BE2C (cell line): ENCODE measurements at regions not wholly inside any gene's neighbourhood (a gene's known extent, or its start where the extent isn't known, plus 50 kb on each side); places are given as distances from the start of the nearest gene placed in this dataset.

Experiments
- DNase-seq: peaks from one replicate; pipeline ENCODE4 v3.0.0-alpha.2; 2020
- H3K27me3 ChIP-seq: fragments of 250-450 bp; sonication (Bioruptor Pico); 2 replicates; pipeline ENCODE4 v1.5.1; 2020; ENCODE audit warnings: mild to moderate bottlenecking
- H3K36me3 ChIP-seq: fragments of 250-450 bp; sonication (Bioruptor Pico); 2 replicates; pipeline ENCODE4 v1.5.1; 2020; ENCODE audit warnings: mild to moderate bottlenecking
- H3K4me1 ChIP-seq: fragments of 250-450 bp; sonication (Bioruptor Pico); 2 replicates; pipeline ENCODE4 v1.5.1; 2020
- H3K4me3 ChIP-seq: 2 replicates; pipeline ENCODE4 v1.5.1; 2011; ENCODE audit warnings: low read depth, low read length
- H3K9me3 ChIP-seq: fragments of 250-450 bp; sonication (Bioruptor Pico); 2 replicates; pipeline ENCODE4 v1.5.1; 2020
- TF ChIP-seq, protein P1 (sequence below): IDR thresholded peaks from 2 replicates; pipeline ENCODE4 v1.5.1; 2012; ENCODE audit warnings: mild to moderate bottlenecking, low read depth, low read length

DNA sequence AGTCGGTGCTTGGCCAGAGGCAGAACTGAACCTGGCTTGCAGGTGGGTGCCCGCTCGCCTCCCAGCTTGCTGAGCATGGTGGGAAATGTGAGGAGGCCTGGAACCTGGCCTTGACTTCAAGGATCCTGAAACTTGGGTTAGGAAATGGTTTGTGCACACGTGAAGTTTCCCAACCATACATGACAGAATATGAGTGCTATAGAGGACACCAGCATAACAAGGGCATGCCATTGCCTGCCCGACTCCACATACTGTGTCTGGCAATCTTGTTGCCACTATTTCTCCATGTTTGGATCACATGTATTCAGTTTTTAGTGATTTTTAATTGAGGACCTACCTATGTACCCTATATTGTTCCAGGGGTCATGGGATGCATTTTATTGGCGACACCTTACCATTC lies 177.6 kb upstream of the ANKRD55 start:
- TF ChIP-seq, protein P1, sequence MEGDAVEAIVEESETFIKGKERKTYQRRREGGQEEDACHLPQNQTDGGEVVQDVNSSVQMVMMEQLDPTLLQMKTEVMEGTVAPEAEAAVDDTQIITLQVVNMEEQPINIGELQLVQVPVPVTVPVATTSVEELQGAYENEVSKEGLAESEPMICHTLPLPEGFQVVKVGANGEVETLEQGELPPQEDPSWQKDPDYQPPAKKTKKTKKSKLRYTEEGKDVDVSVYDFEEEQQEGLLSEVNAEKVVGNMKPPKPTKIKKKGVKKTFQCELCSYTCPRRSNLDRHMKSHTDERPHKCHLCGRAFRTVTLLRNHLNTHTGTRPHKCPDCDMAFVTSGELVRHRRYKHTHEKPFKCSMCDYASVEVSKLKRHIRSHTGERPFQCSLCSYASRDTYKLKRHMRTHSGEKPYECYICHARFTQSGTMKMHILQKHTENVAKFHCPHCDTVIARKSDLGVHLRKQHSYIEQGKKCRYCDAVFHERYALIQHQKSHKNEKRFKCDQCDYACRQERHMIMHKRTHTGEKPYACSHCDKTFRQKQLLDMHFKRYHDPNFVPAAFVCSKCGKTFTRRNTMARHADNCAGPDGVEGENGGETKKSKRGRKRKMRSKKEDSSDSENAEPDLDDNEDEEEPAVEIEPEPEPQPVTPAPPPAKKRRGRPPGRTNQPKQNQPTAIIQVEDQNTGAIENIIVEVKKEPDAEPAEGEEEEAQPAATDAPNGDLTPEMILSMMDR, result no peak
- Histone ChIP-seq H3K27me3 (no peaks in the 10 kb centered on the region), H3K9me3 (no peaks in the 10 kb centered on the region), H3K4me1 (peaks cover 12% of the 10 kb centered on the region), H3K4me3 (no peak overlapping the region), H3K36me3 (no peaks in the 10 kb centered on the region)
- no peak for DNase-seq

DNA sequence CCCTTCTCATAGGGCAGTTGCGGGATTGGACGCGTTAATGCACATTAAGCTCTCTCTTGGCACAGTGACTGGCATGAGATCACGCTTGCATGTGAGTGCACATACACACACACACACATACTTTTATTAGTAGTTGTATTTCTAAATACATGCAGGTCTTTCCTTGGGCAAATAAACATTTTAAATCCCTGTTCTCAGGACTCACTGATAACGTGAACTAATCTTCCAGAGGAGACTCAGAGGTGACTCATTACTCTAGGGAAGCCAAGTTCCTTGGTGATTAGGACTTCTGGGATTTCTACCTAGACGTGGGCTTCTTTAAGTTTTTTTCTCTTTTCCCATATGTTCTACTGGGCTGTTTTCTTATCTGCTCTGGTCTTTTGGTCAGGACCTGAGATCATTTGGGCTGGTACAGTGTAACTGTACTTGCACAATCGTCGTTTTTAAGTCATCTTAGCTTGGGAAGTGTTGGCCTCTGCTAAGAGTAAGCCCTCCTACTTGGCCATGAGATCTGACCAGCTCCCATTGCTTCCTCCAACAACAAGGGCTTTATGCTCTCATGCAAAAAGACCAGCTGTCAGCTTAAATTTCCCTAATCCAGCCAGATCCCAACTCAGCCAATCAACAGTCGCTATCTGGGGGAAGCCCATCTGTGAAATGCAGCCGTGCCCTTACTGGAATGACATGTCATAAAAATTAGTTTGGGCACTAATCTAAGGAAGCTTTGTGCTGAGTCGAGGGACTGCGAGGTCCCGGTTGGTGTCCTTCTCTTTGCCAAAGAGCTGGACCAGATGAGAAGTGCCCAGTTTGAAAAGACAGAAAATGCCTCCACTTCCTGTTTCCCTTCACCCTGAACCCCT lies 176.4 kb upstream of the ANKRD55 start:
- Histone ChIP-seq H3K4me1 (peaks cover 15% of the 10 kb centered on the region), H3K27me3 (no peaks in the 10 kb centered on the region), H3K9me3 (no peaks in the 10 kb centered on the region), H3K36me3 (no peaks in the 10 kb centered on the region), H3K4me3 (no peak overlapping the region)
- DNase-seq, result peak; percentile 54
- TF ChIP-seq, protein P1, result no peak

DNA sequence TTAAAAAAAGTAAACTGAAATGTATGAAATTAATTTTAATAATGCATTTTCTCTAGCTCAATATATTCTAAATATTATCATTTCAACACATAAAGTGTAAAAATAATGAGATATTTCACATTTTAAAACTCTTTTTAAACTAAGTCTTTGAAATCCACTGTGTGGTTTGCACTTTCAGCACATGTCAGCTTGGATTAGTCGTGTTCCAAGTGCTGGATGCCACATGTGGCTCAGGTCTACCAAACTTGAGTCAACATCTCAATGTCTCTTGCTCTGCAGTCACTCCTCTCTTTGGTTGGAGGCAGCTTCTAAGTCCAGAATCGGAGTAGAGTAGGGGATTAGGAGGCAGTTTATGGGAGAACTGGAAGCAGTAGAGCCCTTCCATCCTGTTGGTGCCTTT lies 173.7 kb upstream of the ANKRD55 start:
- no peak for DNase-seq
- Histone ChIP-seq H3K36me3 (no peaks in the 10 kb centered on the region), H3K27me3 (no peaks in the 10 kb centered on the region), H3K9me3 (no peaks in the 10 kb centered on the region), H3K4me1 (peaks cover 28% of the 10 kb centered on the region), H3K4me3 (no peak overlapping the region)
- TF ChIP-seq, protein P1, result no peak

DNA sequence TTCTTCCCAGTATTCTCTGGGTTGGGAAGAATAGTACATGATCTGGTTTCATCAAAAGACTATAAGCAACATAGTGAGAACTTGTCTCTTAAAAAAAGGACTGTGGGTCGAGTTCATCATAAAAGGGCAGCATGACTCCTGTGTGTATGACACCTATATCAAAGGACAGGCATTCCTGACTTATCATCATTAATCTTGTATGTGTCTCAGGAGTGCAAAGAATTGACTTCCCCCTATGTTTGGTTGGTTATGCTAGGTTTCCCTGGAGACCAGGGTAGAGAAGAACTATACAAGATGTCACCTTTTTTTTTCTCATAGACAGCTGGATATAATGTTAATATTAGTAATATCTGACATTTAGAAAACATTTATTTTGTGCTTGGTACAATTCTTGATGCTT lies 173.1 kb upstream of the ANKRD55 start:
- TF ChIP-seq, protein P1, result no peak
- no peaks in the 10 kb centered on the region for H3K9me3 ChIP-seq
- H3K4me1 ChIP-seq, result peaks cover 30% of the 10 kb centered on the region
- DNase-seq, result no peak
- no peaks in the 10 kb centered on the region for H3K36me3 ChIP-seq
- H3K27me3 ChIP-seq, result no peaks in the 10 kb centered on the region
- no peak overlapping the region for H3K4me3 ChIP-seq

DNA sequence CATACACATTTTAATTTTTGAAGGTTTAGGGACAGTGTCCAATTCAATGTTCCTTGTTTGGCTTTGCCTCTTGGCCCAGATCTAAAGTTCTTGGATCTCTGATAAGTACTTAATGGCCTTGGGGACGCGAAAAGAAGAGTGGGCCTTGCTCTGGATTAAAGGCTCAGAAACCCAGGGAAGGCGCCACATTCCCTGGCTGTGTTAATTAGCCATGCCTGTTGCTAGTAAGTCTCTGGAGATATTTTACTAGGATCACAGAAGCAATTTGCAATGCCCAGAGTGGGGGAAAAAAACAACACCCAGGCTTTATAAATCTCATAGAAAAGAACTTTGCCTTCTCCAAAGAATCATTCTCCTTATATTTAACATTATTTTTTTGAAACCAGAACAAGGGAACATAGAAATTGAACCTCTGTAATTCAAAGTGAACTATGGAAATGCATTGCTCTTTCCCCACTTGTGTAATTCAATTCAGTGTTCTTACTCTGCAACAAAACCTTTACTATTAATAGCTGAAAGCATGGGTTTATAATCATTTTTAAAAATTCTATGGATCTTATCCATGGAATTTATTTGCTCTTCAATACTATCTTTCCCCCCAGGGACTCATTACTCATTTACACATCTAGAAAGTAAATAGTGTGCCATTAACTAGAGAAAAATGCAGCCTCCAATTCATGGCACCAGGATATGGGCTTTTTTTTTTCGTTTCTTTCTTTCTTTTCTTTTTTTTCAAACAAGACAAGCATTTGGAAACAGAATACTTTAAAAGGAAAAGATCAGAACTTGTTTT lies 172.2 kb upstream of the ANKRD55 start:
- H3K4me1 ChIP-seq, result peaks cover 30% of the 10 kb centered on the region
- TF ChIP-seq, protein P1, result no peak
- H3K36me3 ChIP-seq, result no peaks in the 10 kb centered on the region
- DNase-seq, result no peak
- no peak overlapping the region for H3K4me3 ChIP-seq
- H3K27me3 ChIP-seq, result no peaks in the 10 kb centered on the region
- H3K9me3 ChIP-seq, result no peaks in the 10 kb centered on the region
